T-cell (primary cell): ENCODE measurements at regions not wholly inside any gene's neighbourhood (a gene's known extent, or its start where the extent isn't known, plus 50 kb on each side); places are given as distances from the start of the nearest gene placed in this dataset.

Source experiments
- ATAC-seq, 4 experiments: fragments of 200-7000 bp in 3 of 4; fragments of 150-1000 bp in 1 of 4; cut with Tn5 transposase; replicated peaks in 1 of 4; 1 replicate in 3 of 4; 2 replicates in 1 of 4; pipeline ENCODE4 v1.10.0; 2021; ENCODE audit warnings: moderate library complexity in 3 of 4, mild to moderate bottlenecking in 2 of 4, moderate number of reproducible peaks in 1 of 4
- CTCF ChIA-PET, 2 donors: fragments of 300-600 bp; sonication (Branson Sonifier 250); formaldehyde crosslinking; loops; one replicate each; lab custom pipeline; 2022; ENCODE audit warnings: antibody characterized with exemption in 2 of 2; lab: Charles Lee
- POLR2A ChIA-PET, 2 donors: fragments of 300-600 bp; sonication (Branson Sonifier 250); formaldehyde crosslinking; loops; one replicate each; lab custom pipeline; 2022; ENCODE audit warnings: antibody characterized with exemption in 2 of 2; lab: Charles Lee
- DNase-seq, 35 experiments: peaks; one replicate each; pipeline versions ENCODE4 v3.0.0 to v3.0.0-alpha.2; 2013 to 2023
- H3K27ac ChIP-seq: one replicate; pipeline ENCODE4 v1.5.1; 2013; ENCODE audit warnings: low read length
- H3K27me3 ChIP-seq, 2 experiments: replicated peaks in 1 of 2; 1 replicate in 1 of 2; 2 replicates in 1 of 2; pipeline versions ENCODE4 v1.6.1 to v1.7.0; 2013; ENCODE audit warnings: low read length in 1 of 2, mixed read lengths in 1 of 2; ENCODE audit not compliant: control insufficient read depth in 2 of 2, insufficient read depth in 2 of 2; ENCODE audit errors: extremely low read depth in 1 of 2
- H3K36me3 ChIP-seq, 2 donors: 1 replicate in 1 of 2; 2 replicates in 1 of 2; pipeline versions ENCODE4 v1.6.1 to v1.7.0; 2013; ENCODE audit warnings: low read length in 1 of 2; ENCODE audit not compliant: control insufficient read depth in 2 of 2, insufficient read depth in 1 of 2; ENCODE audit errors: extremely low read depth in 1 of 2
- H3K4me1 ChIP-seq, 2 experiments: 1 replicate in 1 of 2; 2 replicates in 1 of 2; pipeline versions ENCODE4 v1.6.1 to v1.7.0; 2013; ENCODE audit warnings: low read length in 2 of 2, mixed read lengths in 1 of 2; ENCODE audit not compliant: insufficient read depth in 2 of 2, control insufficient read depth in 1 of 2; ENCODE audit errors: extremely low read depth in 1 of 2
- H3K4me3 ChIP-seq, 2 donors: 1 replicate in 1 of 2; 2 replicates in 1 of 2; pipeline versions ENCODE4 v1.5.1 to v1.7.0; 2013; ENCODE audit warnings: mild to moderate bottlenecking in 2 of 2, low read length in 1 of 2, moderate library complexity in 1 of 2; ENCODE audit not compliant: control insufficient read depth in 1 of 2; ENCODE audit errors: extremely low read depth in 1 of 2
- H3K9me3 ChIP-seq: 2 replicates; pipeline ENCODE4 v1.7.0; 2013
- H3K27ac Mint-ChIP-seq, 2 donors: one replicate each; pipeline ENCODE4 v1.8.0; 2020 to 2021; ENCODE audit warnings: mild to moderate bottlenecking in 2 of 2, mixed read lengths in 2 of 2
- H3K27me3 Mint-ChIP-seq, 2 donors: one replicate each; pipeline ENCODE4 v1.8.0; 2021 to 2022; ENCODE audit warnings: mixed read lengths in 2 of 2
- H3K36me3 Mint-ChIP-seq: one replicate; pipeline ENCODE4 v1.8.0; 2021; ENCODE audit warnings: mixed read lengths
- H3K4me1 Mint-ChIP-seq, 3 donors: one replicate each; pipeline ENCODE4 v1.8.0; 2020 to 2022; ENCODE audit warnings: mixed read lengths in 3 of 3, mild to moderate bottlenecking in 1 of 3
- H3K4me3 Mint-ChIP-seq, 3 donors: one replicate each; pipeline ENCODE4 v1.8.0; 2020 to 2022; ENCODE audit warnings: mild to moderate bottlenecking in 3 of 3, mixed read lengths in 3 of 3, moderate library complexity in 3 of 3
- H3K9me3 Mint-ChIP-seq, 3 donors: one replicate each; pipeline ENCODE4 v1.8.0; 2020 to 2022; ENCODE audit warnings: mixed read lengths in 3 of 3
- WGBS: methylation state at CpG from one replicate; pipeline ENCODE4 v1.1.5; 2013; ENCODE audit warnings: missing lambda C conversion rate; ENCODE audit not compliant: insufficient coverage; 5-methylcytosine and 5-hydroxymethylcytosine counted together

DNA sequence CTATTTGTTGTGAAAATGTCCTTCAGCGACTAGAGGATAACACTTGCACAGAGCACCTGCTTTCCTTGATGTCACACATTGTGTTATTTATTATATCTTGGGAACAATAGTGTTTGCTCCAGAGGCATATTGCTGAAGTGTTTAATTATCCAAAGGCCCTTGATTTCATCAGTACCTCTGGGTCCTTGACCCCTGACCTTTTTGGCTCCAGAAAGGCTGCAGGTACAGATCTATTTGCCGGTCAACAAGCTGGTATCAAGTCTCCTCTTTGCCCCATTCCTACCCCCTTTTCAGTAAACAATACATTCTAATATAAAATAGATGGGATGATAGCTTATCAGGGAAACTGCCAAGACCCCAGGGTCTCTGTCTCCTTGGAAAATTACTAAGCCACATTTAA lies 206.8 kb downstream of the DACT1 start:
- H3K27me3 Mint-ChIP-seq, result peaks cover 0 to 3% of the 10 kb centered on the region in 2 donors
- no peak overlapping the region for H3K27ac ChIP-seq
- no peaks in the 10 kb centered on the region for H3K9me3 Mint-ChIP-seq
- no peak overlapping the region for H3K4me3 Mint-ChIP-seq
- ATAC-seq (no peak), DNase-seq (no peak)
- no peaks in the 10 kb centered on the region for H3K36me3 ChIP-seq
- no peak overlapping the region for H3K27ac Mint-ChIP-seq
- H3K4me3 ChIP-seq, result no peak overlapping the region
- H3K9me3 ChIP-seq, result no peaks in the 10 kb centered on the region
- ChIA-PET CTCF (no interaction called here), POLR2A (no interaction called here)
- peaks cover 0 to 2% of the 10 kb centered on the region in 2 experiments for H3K27me3 ChIP-seq
- no peaks in the 10 kb centered on the region for H3K36me3 Mint-ChIP-seq
- H3K4me1 Mint-ChIP-seq, result no peaks in the 10 kb centered on the region
- WGBS, result no CpG with 5 or more reads among the region's 2 CpGs
- no peaks in the 10 kb centered on the region for H3K4me1 ChIP-seq

- Mint-ChIP-seq H3K27ac (no peak overlapping the region), H3K4me1 (no peaks in the 10 kb centered on the region), H3K9me3 (peaks cover 0 to 3% (median 0%) of the 10 kb centered on the region in 3 donors), H3K27me3 (no peaks in the 10 kb centered on the region), H3K4me3 (no peak overlapping the region), H3K36me3 (no peaks in the 10 kb centered on the region)
- DNase-seq (no peak), ATAC-seq (no peak)
- no peaks in the 10 kb centered on the region for H3K9me3 ChIP-seq
- no peaks in the 10 kb centered on the region for H3K4me1 ChIP-seq
- no CpG with 5 or more reads among the region's 5 CpGs for WGBS
- CTCF ChIA-PET, result no interaction called here
- no peaks in the 10 kb centered on the region for H3K36me3 ChIP-seq
- H3K27ac ChIP-seq, result no peak overlapping the region
- POLR2A ChIA-PET, result no interaction called here
- peaks cover 0 to 2% of the 10 kb centered on the region in 2 experiments for H3K27me3 ChIP-seq
- H3K4me3 ChIP-seq, result no peak overlapping the region
Measured at GRCh38 chr14:58846682-58847465, 209.1 kb downstream of the DACT1 start.

GRCh38 chr14:58848365-58848764 lies 210.6 kb downstream of the DACT1 start:
- no CpG with 5 or more reads among the region's 8 CpGs for WGBS
- no peaks in the 10 kb centered on the region for H3K27me3 Mint-ChIP-seq
- no peaks in the 10 kb centered on the region for H3K4me1 Mint-ChIP-seq
- H3K27ac Mint-ChIP-seq, result no peak overlapping the region
- Histone ChIP-seq H3K27ac (no peak overlapping the region), H3K4me1 (no peaks in the 10 kb centered on the region), H3K4me3 (no peak overlapping the region), H3K27me3 (peaks cover 0 to 2% of the 10 kb centered on the region in 2 experiments), H3K9me3 (no peaks in the 10 kb centered on the region), H3K36me3 (no peaks in the 10 kb centered on the region)
- DNase-seq (no peak), ATAC-seq (no peak)
- ChIA-PET POLR2A (interaction anchor here in 1 of 2 donors (0.6 kb wide), 1 partner anchor 289 kb away, joined by 3 read pairs; no protein-coding TSS in a partner anchor), CTCF (no interaction called here)
- no peak overlapping the region for H3K4me3 Mint-ChIP-seq
- H3K36me3 Mint-ChIP-seq, result no peaks in the 10 kb centered on the region
- peaks cover 0 to 4% (median 0%) of the 10 kb centered on the region in 3 donors for H3K9me3 Mint-ChIP-seq

- no peaks in the 10 kb centered on the region for H3K36me3 ChIP-seq
- Mint-ChIP-seq H3K4me3 (no peak overlapping the region), H3K4me1 (no peaks in the 10 kb centered on the region), H3K27ac (no peak overlapping the region), H3K27me3 (no peaks in the 10 kb centered on the region), H3K36me3 (no peaks in the 10 kb centered on the region), H3K9me3 (peaks cover 0 to 4% (median 0%) of the 10 kb centered on the region in 3 donors)
- no peaks in the 10 kb centered on the region for H3K9me3 ChIP-seq
- POLR2A ChIA-PET, result no interaction called here
- H3K27ac ChIP-seq, result no peak overlapping the region
- no peak for ATAC-seq
- no peak for DNase-seq
- H3K4me1 ChIP-seq, result no peaks in the 10 kb centered on the region
- H3K4me3 ChIP-seq, result no peak overlapping the region
- H3K27me3 ChIP-seq, result peaks cover 0 to 2% of the 10 kb centered on the region in 2 experiments
- CTCF ChIA-PET, result no interaction called here
- 96% methylated on average over 4 of the region's 4 CpGs for WGBS
Measured at GRCh38 chr14:58849601-58850000, 211.8 kb downstream of the DACT1 start.

DNA sequence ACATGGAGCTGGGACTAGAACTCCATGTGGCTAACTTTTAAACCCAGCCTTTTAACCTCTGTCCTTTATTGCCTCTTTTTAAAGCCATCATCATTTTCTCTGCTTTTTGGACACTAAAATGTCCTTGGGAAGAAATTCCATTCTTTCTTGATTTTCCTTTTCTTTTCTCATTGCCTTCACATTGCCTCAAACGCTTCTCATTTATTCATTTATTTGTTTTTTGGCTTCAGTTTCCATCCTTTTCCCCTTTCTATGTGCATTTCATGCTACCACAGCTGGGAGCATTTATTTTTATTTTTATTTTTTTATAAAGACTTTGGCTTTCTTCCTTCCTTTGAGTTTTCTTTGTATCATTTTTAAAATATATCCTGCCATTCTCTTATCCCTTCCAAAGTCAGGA lies 212.2 kb downstream of the DACT1 start:
- Histone ChIP-seq H3K9me3 (no peaks in the 10 kb centered on the region), H3K4me1 (no peaks in the 10 kb centered on the region), H3K36me3 (no peaks in the 10 kb centered on the region), H3K27ac (no peak overlapping the region), H3K4me3 (no peak overlapping the region), H3K27me3 (peaks cover 0 to 2% of the 10 kb centered on the region in 2 experiments)
- ChIA-PET CTCF (no interaction called here), POLR2A (no interaction called here)
- peaks cover 0 to 4% (median 0%) of the 10 kb centered on the region in 3 donors for H3K9me3 Mint-ChIP-seq
- ATAC-seq, result no peak
- no peak overlapping the region for H3K4me3 Mint-ChIP-seq
- H3K4me1 Mint-ChIP-seq, result no peaks in the 10 kb centered on the region
- DNase-seq, result no peak
- H3K27ac Mint-ChIP-seq, result no peak overlapping the region
- no peaks in the 10 kb centered on the region for H3K36me3 Mint-ChIP-seq
- no CpG with 5 or more reads among the region's 1 CpG for WGBS
- H3K27me3 Mint-ChIP-seq, result no peaks in the 10 kb centered on the region

DNA sequence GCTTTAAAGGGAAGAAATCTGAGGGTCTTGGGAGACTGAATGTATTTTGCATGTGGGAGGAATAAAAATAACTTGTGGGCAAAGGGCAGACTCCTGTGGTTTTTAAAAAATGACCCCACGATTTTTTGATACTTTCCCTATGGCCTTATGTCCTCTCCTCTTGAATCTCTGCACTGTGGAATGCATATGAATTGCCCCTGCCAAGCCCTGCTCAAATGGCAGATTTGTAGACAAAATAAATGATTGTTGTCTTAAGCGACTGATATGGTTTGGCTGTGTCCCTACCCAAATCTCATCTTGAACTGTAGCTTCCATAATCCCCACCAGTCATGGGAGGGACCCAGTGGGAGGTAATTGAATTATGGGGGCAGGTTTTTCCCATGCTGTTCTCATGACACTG lies 223.8 kb downstream of the DACT1 start:
- H3K27me3 ChIP-seq, result peaks cover 0 to 4% of the 10 kb centered on the region in 2 experiments
- H3K4me3 Mint-ChIP-seq, result no peak overlapping the region
- no peak overlapping the region for H3K27ac Mint-ChIP-seq

More for the DNA sequence above, 223.8 kb downstream of the DACT1 start:
- H3K4me1 Mint-ChIP-seq, result no peaks in the 10 kb centered on the region
- POLR2A ChIA-PET, result no interaction called here
- H3K4me3 ChIP-seq, result no peak overlapping the region
- peaks cover 4% of the 10 kb centered on the region for H3K9me3 ChIP-seq
- DNase-seq (no peak), ATAC-seq (no peak)
- WGBS, result no CpG with 5 or more reads among the region's 2 CpGs
- CTCF ChIA-PET, result no interaction called here
- H3K4me1 ChIP-seq, result no peaks in the 10 kb centered on the region
- peaks cover 18 to 20% (median 20%) of the 10 kb centered on the region in 3 donors for H3K9me3 Mint-ChIP-seq
- no peaks in the 10 kb centered on the region for H3K36me3 ChIP-seq
- H3K27ac ChIP-seq, result no peak overlapping the region
- no peaks in the 10 kb centered on the region for H3K36me3 Mint-ChIP-seq
- H3K27me3 Mint-ChIP-seq, result no peaks in the 10 kb centered on the region
